Neural crest cell (in vitro differentiated cells): ENCODE measurements at regions not wholly inside any gene's neighbourhood (a gene's known extent, or its start where the extent isn't known, plus 50 kb on each side); places are given as distances from the start of the nearest gene placed in this dataset.
A peak's percentile ranks its signal among the peaks of the same experiment; 100 is the strongest.

Experiments
- DNase-seq: peaks from one replicate; pipeline ENCODE4 v3.0.0; 2021; ENCODE audit warnings: low read depth, mixed read lengths, low spot score
- H3K27ac Mint-ChIP-seq: one replicate; pipeline ENCODE4 v1.8.0; 2021; ENCODE audit warnings: mild to moderate bottlenecking, mixed read lengths; ENCODE audit not compliant: unreplicated experiment
- H3K27me3 Mint-ChIP-seq: 2 replicates; pipeline ENCODE4 v1.8.0; 2021; ENCODE audit warnings: low read depth, mild to moderate bottlenecking, mixed read lengths
- H3K36me3 Mint-ChIP-seq: 2 replicates; pipeline ENCODE4 v1.8.0; 2021; ENCODE audit warnings: low read depth, mild to moderate bottlenecking, mixed read lengths
- H3K4me1 Mint-ChIP-seq: 2 replicates; pipeline ENCODE4 v1.8.0; 2021; ENCODE audit warnings: mixed read lengths
- H3K4me3 Mint-ChIP-seq: one replicate; pipeline ENCODE4 v1.8.0; 2021; ENCODE audit warnings: mild to moderate bottlenecking, mixed read lengths
- H3K9me3 Mint-ChIP-seq: 2 replicates; pipeline ENCODE4 v1.8.0; 2021; ENCODE audit warnings: mixed read lengths
- TF ChIP-seq, protein P1 (sequence below): fragments of 200-600 bp; sonication (generic); conservative IDR thresholded peaks from 2 replicates; pipeline ENCODE4 v1.5.0; 2021; ENCODE audit warnings: antibody characterized with exemption, mild to moderate bottlenecking

GRCh38 chr2:14363137-14363536 is 269.4 kb upstream of the LRATD1 start:
- Mint-ChIP-seq H3K27ac (no peak overlapping the region), H3K4me3 (no peak overlapping the region), H3K4me1 (no peaks in the 10 kb centered on the region), H3K9me3 (no peaks in the 10 kb centered on the region), H3K27me3 (no peaks in the 10 kb centered on the region), H3K36me3 (no peaks in the 10 kb centered on the region)
- TF ChIP-seq, protein P1, sequence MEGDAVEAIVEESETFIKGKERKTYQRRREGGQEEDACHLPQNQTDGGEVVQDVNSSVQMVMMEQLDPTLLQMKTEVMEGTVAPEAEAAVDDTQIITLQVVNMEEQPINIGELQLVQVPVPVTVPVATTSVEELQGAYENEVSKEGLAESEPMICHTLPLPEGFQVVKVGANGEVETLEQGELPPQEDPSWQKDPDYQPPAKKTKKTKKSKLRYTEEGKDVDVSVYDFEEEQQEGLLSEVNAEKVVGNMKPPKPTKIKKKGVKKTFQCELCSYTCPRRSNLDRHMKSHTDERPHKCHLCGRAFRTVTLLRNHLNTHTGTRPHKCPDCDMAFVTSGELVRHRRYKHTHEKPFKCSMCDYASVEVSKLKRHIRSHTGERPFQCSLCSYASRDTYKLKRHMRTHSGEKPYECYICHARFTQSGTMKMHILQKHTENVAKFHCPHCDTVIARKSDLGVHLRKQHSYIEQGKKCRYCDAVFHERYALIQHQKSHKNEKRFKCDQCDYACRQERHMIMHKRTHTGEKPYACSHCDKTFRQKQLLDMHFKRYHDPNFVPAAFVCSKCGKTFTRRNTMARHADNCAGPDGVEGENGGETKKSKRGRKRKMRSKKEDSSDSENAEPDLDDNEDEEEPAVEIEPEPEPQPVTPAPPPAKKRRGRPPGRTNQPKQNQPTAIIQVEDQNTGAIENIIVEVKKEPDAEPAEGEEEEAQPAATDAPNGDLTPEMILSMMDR, result no peak
- no peak for DNase-seq

- Mint-ChIP-seq H3K4me3 (no peak overlapping the region), H3K27me3 (no peaks in the 10 kb centered on the region), H3K4me1 (no peaks in the 10 kb centered on the region), H3K9me3 (no peaks in the 10 kb centered on the region), H3K27ac (no peak overlapping the region), H3K36me3 (no peaks in the 10 kb centered on the region)
- DNase-seq, result no peak
- TF ChIP-seq, protein P1, result no peak
Measured at GRCh38 chr2:14363976-14364375, 268.5 kb upstream of the LRATD1 start.

DNA sequence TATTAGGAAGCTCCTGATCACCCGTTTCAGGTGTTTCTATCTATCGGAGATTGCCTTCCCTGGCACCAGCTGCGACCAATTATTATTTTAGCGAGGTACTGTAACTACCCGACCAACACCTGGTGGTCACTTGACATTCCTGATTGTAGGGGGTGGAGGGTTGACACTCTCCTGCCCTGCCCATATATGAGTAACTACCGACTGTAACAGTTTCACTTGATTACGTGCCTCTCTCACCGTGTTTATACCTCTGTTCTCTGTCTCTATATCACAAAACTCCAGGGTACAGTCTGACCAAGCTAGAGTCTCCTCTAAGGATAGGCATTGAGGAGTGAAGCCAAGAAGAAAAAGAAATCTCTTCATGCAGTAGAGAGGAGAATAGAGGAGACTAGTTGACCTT is 268.0 kb upstream of the LRATD1 start:
- H3K27ac Mint-ChIP-seq, result no peak overlapping the region
- H3K4me1 Mint-ChIP-seq, result no peaks in the 10 kb centered on the region
- TF ChIP-seq, protein P1, result no peak
- no peak for DNase-seq
- H3K27me3 Mint-ChIP-seq, result no peaks in the 10 kb centered on the region
- H3K9me3 Mint-ChIP-seq, result no peaks in the 10 kb centered on the region
- H3K4me3 Mint-ChIP-seq, result no peak overlapping the region
- no peaks in the 10 kb centered on the region for H3K36me3 Mint-ChIP-seq

- H3K4me1 Mint-ChIP-seq, result no peaks in the 10 kb centered on the region
- TF ChIP-seq, protein P1, result no peak
- H3K4me3 Mint-ChIP-seq, result no peak overlapping the region
- no peak for DNase-seq
- no peak overlapping the region for H3K27ac Mint-ChIP-seq
- no peaks in the 10 kb centered on the region for H3K9me3 Mint-ChIP-seq
- H3K36me3 Mint-ChIP-seq, result no peaks in the 10 kb centered on the region
- peaks cover 5% of the 10 kb centered on the region for H3K27me3 Mint-ChIP-seq
Measured at GRCh38 chr2:14385043-14385442, 247.5 kb upstream of the LRATD1 start.

DNA sequence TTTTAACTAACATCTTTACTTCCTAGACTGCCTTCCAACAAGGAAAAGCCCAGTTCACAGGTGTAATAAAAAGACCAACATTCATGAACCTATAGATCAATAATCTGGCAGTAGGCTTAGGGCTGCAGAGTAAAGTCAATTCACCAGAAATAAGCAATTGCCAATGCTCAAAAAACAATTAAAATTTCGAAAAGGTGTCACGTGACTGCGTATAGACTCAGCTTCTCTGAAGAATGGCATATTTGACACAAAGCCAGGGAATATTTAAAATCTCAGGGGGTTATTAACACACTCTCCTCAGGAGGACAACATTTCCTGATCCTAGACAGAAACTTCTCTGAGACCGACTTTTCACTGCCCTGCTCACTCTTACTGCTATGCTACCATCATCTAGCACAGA is 245.2 kb upstream of the LRATD1 start:
- no peaks in the 10 kb centered on the region for H3K36me3 Mint-ChIP-seq
- H3K4me3 Mint-ChIP-seq, result no peak overlapping the region
- no peak overlapping the region for H3K27ac Mint-ChIP-seq
- H3K9me3 Mint-ChIP-seq, result no peaks in the 10 kb centered on the region
- DNase-seq, result no peak
- H3K4me1 Mint-ChIP-seq, result no peaks in the 10 kb centered on the region
- H3K27me3 Mint-ChIP-seq, result peaks cover 5% of the 10 kb centered on the region
- TF ChIP-seq, protein P1, result no peak

GRCh38 chr2:14388724-14389123 is 243.8 kb upstream of the LRATD1 start:
- Mint-ChIP-seq H3K36me3 (no peaks in the 10 kb centered on the region), H3K27ac (no peak overlapping the region), H3K4me1 (no peaks in the 10 kb centered on the region), H3K27me3 (peaks cover 5% of the 10 kb centered on the region), H3K9me3 (no peaks in the 10 kb centered on the region), H3K4me3 (no peak overlapping the region)
- no peak for DNase-seq
- TF ChIP-seq, protein P1, result peak; percentile 31
